GM19463 (cell line): ENCODE measurements at regions not wholly inside any gene's neighbourhood (a gene's known extent, or its start where the extent isn't known, plus 50 kb on each side); places are given as distances from the start of the nearest gene placed in this dataset.

ENCODE experiments used
- ATAC-seq: cut with Tn5 transposase; IDR thresholded peaks from one replicate; pipeline ENCODE4 v1.9.1; 2021; ENCODE audit warnings: mild to moderate bottlenecking, moderate library complexity; ENCODE audit not compliant: unreplicated experiment

GRCh38 chr14:51394804-51395203 lies 154.8 kb downstream of the TMX1 start:
- no peak for ATAC-seq

GRCh38 chr14:51395361-51395849 lies 155.4 kb downstream of the TMX1 start:
- ATAC-seq, result no peak

DNA sequence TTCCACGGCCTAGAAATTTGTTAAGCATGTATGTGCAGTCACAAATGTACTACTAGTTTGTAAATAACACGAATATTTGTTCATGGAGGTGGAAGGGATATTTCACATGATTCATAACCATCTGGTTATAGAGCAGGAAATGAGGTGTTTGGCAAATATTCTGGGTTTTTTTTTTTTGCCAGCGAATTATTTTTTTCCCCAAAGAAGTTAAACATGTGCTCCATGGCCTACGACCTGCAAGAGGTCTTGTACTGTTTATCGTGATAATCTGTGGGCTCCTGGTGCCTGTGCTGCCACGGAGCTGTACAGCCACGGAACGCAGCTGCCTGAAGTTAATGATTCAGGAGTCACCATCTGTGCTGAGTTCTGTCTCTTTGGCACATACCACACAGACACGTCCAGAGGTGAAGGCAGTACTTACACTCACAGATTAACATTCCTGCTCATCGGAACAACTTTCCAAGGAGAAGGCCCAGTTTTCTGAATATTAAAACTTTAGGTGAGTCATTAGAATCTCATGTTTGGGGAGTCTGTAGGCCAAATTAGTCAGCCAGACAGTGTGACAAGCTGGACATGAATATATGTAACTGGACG lies 156.3 kb downstream of the TMX1 start:
- ATAC-seq, result no peak

- no peak for ATAC-seq
Observed at GRCh38 chr14:51398898-51399297, 158.9 kb downstream of the TMX1 start.

- ATAC-seq, result no peak
Observed at GRCh38 chr14:51400139-51400538, 160.1 kb downstream of the TMX1 start.

GRCh38 chr14:51401272-51401671 lies 161.2 kb downstream of the TMX1 start:
- no peak for ATAC-seq

DNA sequence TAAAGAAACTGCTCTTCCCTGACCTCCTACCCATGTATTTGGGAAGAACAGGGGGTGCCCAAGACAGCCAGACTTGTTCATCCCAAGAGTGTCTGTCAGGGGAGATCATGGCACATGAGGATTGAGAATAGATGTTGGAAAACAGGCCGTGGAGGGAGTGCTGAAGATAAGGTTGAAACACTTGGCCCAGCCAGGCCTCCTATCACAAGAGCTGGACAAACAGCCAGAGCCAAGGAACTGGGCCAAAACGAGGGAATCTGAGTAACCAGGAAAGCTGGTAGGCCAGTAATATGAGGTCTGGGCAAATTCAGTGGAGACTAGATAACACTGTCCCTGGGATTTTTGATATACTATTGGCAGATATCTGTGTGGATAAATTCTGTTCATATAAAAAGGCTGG lies 161.7 kb downstream of the TMX1 start:
- ATAC-seq, result no peak

- no peak for ATAC-seq
Observed at GRCh38 chr14:51410897-51411296, 170.8 kb downstream of the TMX1 start.

DNA sequence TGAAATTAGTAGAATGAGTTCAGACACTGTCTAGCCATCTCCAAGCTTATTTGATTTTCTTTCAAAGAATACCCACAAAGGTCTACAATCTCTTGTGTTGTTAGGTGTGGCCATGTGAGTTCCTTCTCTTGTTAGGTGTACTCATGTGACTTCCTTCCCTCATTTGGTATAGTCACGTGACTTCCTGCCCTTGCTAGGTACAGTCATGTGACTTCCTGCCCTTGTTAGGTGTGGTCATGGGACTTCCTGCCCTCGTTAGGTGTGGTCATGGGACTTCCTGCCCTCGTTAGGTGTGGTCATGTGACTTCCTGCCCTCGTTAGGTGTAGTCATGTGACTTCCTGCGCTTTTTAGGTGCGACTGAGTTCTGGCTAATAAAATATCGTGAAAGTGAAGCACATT lies 179.6 kb downstream of the TMX1 start:
- no peak for ATAC-seq

- no peak for ATAC-seq
Observed at GRCh38 chr14:51422704-51423103, 182.7 kb downstream of the TMX1 start.

- no peak for ATAC-seq
Observed at GRCh38 chr14:51424041-51424440, 184.0 kb downstream of the TMX1 start.

DNA sequence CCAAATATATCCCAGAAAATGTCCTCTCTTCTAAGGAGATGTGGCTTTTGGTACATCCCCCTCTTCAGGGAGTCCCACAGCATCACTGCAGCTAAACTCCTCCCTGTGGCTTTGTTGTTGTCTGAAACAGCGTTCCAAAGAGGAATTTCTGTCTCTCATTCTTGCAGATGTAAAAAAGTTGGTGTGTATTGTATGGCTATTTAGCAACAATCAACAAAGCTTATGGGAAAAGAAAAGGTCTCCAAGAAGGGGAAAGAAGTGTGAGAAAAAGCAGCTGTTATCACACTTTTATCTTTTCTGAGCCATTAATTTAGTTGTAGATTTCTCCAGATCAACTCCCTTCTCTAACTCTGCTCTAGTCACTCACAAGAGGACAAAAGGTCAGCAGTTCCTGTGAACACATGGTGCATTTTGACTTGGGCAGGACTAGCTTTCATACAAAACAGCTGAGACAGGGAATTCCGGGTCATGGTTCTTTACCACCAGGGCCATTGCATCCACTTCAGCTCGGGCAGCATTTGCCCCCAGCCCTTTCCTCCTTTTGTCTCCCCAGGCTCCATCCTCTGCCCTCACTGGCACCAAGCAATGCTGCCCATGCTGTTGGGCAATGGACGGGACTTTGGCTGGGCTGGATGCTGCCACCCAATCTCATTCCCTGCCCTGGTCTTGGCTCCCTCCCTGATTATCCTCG lies 184.7 kb downstream of the TMX1 start:
- ATAC-seq, result no peak

DNA sequence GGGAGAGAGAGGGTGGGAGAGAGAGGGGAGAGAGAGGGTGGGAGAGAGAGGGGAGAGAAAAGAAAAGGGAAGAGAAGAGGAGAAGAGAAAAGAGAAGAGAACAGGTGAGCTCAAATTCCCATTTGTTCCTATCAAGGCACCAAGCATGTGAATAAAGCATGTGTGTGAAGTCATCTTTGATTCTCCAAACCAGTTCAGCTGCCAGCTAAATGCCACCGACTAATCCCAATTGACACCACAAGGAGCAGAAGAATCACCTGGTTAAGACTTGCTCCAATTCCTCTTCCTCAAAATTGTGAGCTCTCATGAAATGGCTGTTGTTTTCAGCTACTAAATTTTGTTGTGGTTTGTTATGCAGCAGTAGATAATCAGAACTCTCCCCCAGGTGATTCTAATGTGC lies 188.9 kb downstream of the TMX1 start:
- no peak for ATAC-seq

GRCh38 chr14:51430079-51430478 lies 190.0 kb downstream of the TMX1 start:
- ATAC-seq, result no peak

GRCh38 chr14:51430633-51431032 lies 190.6 kb downstream of the TMX1 start:
- no peak for ATAC-seq

DNA sequence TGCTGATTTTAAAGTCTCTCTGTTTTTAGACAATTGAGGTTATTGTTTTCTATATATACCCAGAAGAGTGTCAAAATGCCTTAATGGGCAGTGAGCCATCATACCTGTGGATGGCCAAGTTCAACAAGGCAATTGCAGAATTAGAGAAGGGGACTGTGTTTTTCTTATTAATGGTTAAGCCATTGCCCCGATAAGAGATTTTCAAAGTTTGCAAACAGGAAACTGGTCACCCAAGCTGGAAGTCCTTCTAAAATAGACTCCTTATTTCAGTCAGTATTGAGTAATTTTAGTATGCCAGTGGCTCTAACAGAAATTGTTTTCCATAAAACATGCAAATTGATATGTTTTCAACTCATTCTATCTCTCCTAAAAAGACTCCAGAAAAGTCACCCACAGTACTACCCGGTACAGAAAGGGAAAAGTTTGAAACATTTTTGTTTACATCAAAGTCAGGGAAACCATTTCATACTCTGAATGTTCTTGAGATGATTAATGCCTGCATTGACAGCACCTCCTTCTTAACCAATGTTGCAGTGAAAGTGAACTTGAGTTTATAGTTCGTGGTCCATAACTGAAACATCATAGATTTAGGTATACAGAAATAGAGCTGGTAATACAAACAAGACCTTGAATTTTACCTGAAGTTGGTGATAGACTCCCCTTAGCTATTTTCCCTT lies 191.1 kb downstream of the TMX1 start:
- ATAC-seq, result peak; percentile 46

- no peak for ATAC-seq
Observed at GRCh38 chr14:51431741-51432140, 191.7 kb downstream of the TMX1 start.

DNA sequence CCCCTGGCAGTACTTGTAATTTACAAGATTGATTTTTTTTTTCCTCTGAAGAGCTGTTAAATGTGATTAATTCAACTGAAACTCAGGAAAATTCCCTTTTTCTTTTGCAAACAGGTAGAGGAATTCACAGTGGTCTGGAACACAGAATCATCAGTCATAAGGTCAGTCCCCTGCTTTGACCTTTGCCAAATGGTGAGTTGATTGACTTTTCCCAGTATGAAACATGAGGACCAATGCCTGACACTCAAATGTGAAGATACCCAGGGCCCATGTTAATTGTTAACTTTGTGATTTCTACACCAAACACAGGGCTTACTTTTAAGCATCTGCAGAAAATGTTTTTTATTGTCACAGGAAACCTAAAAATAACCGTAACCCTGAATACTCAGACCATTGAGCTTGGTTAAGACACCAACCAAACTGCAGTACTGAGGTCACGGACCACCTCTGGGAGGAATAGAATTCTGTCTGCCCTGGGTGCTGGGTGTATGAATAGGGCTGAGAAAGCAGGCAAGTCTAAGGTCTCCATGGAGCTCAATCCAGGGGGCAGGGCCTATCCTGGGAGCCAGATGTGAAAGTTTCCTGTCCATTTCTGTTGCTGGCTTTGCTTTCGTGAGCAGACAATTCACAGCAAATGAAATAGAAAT lies 192.4 kb downstream of the TMX1 start:
- ATAC-seq, result peak; percentile 35

DNA sequence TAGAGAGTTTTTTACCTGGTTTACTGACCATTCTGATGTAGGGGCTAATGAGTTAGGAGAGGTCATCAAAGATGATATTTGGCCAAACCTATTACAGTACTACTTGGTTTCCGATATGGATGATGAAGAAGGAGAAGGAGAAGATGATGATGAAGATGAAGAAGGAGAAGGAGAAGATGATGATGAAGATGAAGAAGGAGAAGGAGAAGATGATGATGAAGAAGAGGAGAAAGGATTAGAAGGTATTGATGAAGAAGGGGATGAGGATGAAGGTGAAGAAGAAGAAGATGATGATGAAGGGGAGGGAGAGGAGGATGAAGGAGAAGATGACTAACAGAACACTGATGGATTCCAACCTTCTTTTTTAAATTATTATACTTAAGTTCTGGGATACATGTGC lies 196.6 kb downstream of the TMX1 start:
- no peak for ATAC-seq

DNA sequence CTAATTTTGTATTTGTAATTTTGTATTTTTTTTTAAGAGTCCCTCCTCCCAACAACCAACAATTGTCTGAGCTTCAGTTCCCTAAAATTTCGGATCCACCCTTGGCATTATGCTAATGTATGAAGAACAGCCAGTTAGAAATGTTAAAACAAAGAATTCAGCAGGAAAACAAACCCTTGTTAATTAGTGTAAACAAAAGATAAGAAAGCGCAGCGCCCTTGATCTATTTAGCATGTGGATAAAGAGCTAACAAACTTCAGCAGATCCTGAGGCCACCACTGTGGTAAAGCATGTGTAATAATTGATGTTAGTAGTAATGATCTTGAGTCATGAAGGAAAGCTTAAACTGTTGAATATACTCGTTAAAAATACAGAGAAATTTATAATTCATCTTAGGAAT lies 199.8 kb downstream of the TMX1 start:
- ATAC-seq, result no peak

DNA sequence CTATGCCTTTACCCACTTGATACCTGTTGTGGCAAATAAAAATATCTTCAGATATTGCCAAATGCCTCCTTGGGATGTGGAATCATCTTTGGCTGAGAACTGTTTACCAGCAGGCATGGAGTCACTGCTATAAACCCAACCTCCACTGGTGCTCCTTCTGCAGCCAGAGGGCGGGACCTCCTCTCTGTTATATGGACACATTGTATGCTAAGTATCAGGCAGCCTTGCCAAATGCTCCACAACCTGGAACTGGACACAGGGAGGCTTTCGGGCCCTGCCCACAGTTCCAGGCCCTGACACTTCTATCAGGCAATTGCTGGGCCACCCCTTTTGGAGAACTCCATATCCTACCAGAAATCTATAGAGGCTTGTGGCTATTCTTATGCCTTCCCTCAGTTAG lies 201.0 kb downstream of the TMX1 start:
- no peak for ATAC-seq
